SJCRH30 (cell line): ENCODE measurements at regions not wholly inside any gene's neighbourhood (a gene's known extent, or its start where the extent isn't known, plus 50 kb on each side); places are given as distances from the start of the nearest gene placed in this dataset.

Experiments
- DNase-seq, 2 experiments: peaks; one replicate each; pipeline ENCODE4 v3.0.0-alpha.2; 2015 to 2020
- H3K27ac ChIP-seq: fragments of 250-450 bp; sonication (Bioruptor Pico); 2 replicates; pipeline ENCODE4 v1.5.1; 2020; ENCODE audit warnings: mild to moderate bottlenecking, moderate library complexity
- H3K27me3 ChIP-seq: fragments of 250-450 bp; sonication (Bioruptor Pico); 2 replicates; pipeline ENCODE4 v1.5.1; 2020; ENCODE audit warnings: mild to moderate bottlenecking, moderate library complexity
- H3K36me3 ChIP-seq: fragments of 250-450 bp; sonication (Bioruptor Pico); 2 replicates; pipeline ENCODE4 v1.5.1; 2020; ENCODE audit warnings: mild to moderate bottlenecking, moderate library complexity
- H3K4me1 ChIP-seq: fragments of 250-450 bp; sonication (Bioruptor Pico); 2 replicates; pipeline ENCODE4 v1.5.1; 2020; ENCODE audit warnings: mild to moderate bottlenecking, moderate library complexity
- H3K4me3 ChIP-seq: fragments of 250-450 bp; sonication (Bioruptor Pico); 2 replicates; pipeline ENCODE4 v1.5.1; 2020; ENCODE audit warnings: mild to moderate bottlenecking, moderate library complexity
- H3K9me3 ChIP-seq: fragments of 250-450 bp; sonication (Bioruptor Pico); replicated peaks from 2 replicates; pipeline ENCODE4 v1.5.1; 2020; ENCODE audit warnings: mild to moderate bottlenecking, moderate library complexity

DNA sequence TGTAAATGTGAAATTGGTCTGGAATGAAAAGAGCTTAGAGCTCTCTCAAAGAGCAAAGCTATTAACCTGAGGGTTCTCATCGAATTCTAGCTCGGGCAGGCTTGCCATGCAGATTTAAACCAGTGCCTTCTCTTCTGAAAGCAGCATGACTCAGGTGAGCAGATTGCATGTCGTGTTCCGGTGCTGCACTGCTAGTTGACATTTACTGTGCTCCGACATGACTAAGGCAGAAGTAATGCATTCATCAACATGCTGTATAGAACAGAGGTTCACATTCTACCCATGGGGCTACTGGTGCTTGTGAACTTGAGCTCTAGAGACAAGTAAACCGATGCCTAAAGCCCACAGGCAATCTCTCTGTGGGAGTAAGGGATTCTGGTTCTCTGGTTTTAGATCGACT lies 947.7 kb downstream of the EFNB2 start:
- no peaks in the 10 kb centered on the region for H3K36me3 ChIP-seq
- peak in 1 of 2 experiments; percentile 2 for DNase-seq
- no peak overlapping the region for H3K4me3 ChIP-seq
- no peaks in the 10 kb centered on the region for H3K9me3 ChIP-seq
- no peak overlapping the region for H3K27ac ChIP-seq
- H3K4me1 ChIP-seq: no peaks in the 10 kb centered on the region
- H3K27me3 ChIP-seq: no peaks in the 10 kb centered on the region

GRCh38 chr13:105579821-105580710 lies 955.4 kb downstream of the EFNB2 start:
- Histone ChIP-seq H3K27me3 (no peaks in the 10 kb centered on the region), H3K4me1 (peaks cover 4% of the 10 kb centered on the region; the same call in 1 of the 2 replicates), H3K4me3 (no peak overlapping the region), H3K36me3 (no peaks in the 10 kb centered on the region), H3K27ac (no peak overlapping the region), H3K9me3 (no peaks in the 10 kb centered on the region)
- no peak for DNase-seq

DNA sequence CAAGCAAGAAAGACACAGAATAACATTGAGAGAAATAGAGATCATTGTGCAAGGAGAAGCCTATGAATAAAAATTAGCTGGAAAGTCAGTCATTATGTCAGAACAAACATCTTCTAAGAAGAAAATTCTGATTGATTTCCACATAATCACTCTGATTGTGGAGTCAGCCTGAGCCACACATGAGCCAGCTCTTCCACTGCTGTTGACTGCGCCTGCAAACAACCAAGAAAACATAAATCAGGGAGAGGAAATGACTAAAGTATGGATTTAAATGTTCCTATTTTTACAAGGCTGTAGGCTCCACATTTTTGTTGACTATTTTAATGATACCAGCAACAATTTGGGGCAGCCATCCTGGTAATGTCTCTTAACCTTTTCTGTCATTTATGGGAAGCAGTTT lies 962.3 kb downstream of the EFNB2 start:
- H3K36me3 ChIP-seq: no peaks in the 10 kb centered on the region
- no peak overlapping the region for H3K27ac ChIP-seq
- no peaks in the 10 kb centered on the region for H3K4me1 ChIP-seq
- H3K27me3 ChIP-seq: no peaks in the 10 kb centered on the region
- no peak for DNase-seq
- H3K9me3 ChIP-seq: no peaks in the 10 kb centered on the region
- no peak overlapping the region for H3K4me3 ChIP-seq

DNA sequence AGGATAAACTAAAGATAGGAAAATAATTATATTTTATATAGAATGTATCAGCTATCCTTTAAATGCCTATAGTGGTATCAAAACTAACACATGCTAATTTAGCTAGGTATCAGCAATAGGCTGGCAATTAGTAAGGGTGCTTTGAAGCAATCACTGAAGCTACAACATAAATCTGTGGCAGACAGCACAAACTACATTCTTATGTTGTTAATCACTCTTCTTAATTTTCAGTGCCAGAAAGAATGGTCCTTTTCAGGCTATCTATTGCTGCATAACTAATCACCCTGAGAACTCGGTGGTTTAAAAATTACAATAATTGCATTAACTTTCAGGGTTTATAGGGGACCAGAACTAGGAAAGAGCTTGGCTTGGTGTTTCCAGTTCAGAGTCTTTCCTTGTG lies 963.1 kb downstream of the EFNB2 start:
- H3K27me3 ChIP-seq: no peaks in the 10 kb centered on the region
- H3K36me3 ChIP-seq: no peaks in the 10 kb centered on the region
- no peaks in the 10 kb centered on the region for H3K4me1 ChIP-seq
- no peak overlapping the region for H3K27ac ChIP-seq
- H3K4me3 ChIP-seq: no peak overlapping the region
- H3K9me3 ChIP-seq: no peaks in the 10 kb centered on the region
- DNase-seq: no peak

- Histone ChIP-seq H3K27ac (no peak overlapping the region), H3K27me3 (no peaks in the 10 kb centered on the region), H3K4me3 (no peak overlapping the region), H3K9me3 (no peaks in the 10 kb centered on the region), H3K4me1 (no peaks in the 10 kb centered on the region), H3K36me3 (no peaks in the 10 kb centered on the region)
- DNase-seq: no peak
Observed at GRCh38 chr13:105569816-105570215, 965.6 kb downstream of the EFNB2 start.

DNA sequence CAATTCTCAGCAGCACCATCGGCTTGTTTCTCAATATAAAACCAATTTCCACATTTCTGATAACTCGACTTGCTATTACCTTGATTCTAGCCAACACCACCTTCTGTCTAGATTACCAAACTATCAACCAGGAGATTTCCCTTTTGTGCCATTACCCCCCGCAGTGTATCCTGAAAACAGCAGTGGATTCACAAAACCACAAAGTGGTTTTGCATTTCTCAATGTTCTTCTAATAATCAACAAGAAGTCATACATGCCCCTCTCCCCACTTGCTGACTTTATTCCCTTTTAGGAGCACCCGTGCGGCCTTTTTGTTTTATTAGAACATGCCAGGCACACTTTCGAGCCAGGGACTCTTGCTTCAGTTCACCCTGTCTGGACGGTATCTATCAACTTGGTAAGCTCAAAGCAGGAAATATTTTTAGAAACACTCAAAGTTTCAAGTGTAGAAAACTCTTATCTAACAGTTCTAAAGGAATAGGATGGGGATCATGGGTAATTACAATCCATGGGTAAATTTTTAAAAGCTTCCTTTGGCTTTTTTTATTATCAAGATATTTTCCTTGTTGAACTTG lies 967.4 kb downstream of the EFNB2 start:
- Histone ChIP-seq H3K4me1 (no peaks in the 10 kb centered on the region), H3K36me3 (no peaks in the 10 kb centered on the region), H3K27me3 (no peaks in the 10 kb centered on the region), H3K27ac (no peak overlapping the region), H3K9me3 (no peaks in the 10 kb centered on the region), H3K4me3 (no peak overlapping the region)
- no peak for DNase-seq

GRCh38 chr13:105565136-105565727 lies 970.2 kb downstream of the EFNB2 start:
- H3K36me3 ChIP-seq: no peaks in the 10 kb centered on the region
- no peaks in the 10 kb centered on the region for H3K9me3 ChIP-seq
- no peak for DNase-seq

DNA sequence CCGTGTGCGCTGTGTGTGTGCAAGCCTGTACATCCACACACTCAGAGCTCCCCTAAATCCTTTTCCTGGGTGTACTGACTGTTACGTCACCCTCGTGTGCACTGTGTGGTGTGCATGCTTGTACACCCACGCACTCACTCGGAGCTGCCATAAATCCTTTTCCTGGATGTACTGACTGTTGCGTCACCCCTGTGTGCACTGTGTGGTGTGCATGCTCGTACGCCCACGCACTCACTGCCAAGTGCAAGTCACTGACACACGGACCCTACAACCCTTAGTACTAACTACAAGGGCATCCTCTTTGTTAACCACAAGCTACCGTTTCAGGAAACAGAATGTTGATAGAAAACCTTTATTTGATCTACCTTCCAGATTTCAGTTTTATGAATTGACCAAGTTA lies 983.4 kb downstream of the EFNB2 start:
- no peaks in the 10 kb centered on the region for H3K27me3 ChIP-seq
- no peaks in the 10 kb centered on the region for H3K36me3 ChIP-seq
- H3K9me3 ChIP-seq: no peaks in the 10 kb centered on the region
- H3K27ac ChIP-seq: no peak overlapping the region
- no peak overlapping the region for H3K4me3 ChIP-seq
- no peak for DNase-seq
- no peaks in the 10 kb centered on the region for H3K4me1 ChIP-seq

More at GRCh38 chr13:105565136-105565727, 970.2 kb downstream of the EFNB2 start:
- Histone ChIP-seq H3K27me3 (no peaks in the 10 kb centered on the region), H3K4me3 (no peak overlapping the region), H3K27ac (no peak overlapping the region), H3K4me1 (no peaks in the 10 kb centered on the region)

- Histone ChIP-seq H3K27me3 (no peaks in the 10 kb centered on the region), H3K4me3 (no peak overlapping the region), H3K9me3 (no peaks in the 10 kb centered on the region), H3K4me1 (no peaks in the 10 kb centered on the region), H3K36me3 (no peaks in the 10 kb centered on the region), H3K27ac (no peak overlapping the region)
- no peak for DNase-seq
Observed at GRCh38 chr13:105547851-105548250, 987.6 kb downstream of the EFNB2 start.

- Histone ChIP-seq H3K27me3 (no peaks in the 10 kb centered on the region), H3K36me3 (no peaks in the 10 kb centered on the region), H3K4me1 (no peaks in the 10 kb centered on the region), H3K9me3 (no peaks in the 10 kb centered on the region), H3K27ac (no peak overlapping the region), H3K4me3 (no peak overlapping the region)
- no peak for DNase-seq
Observed at GRCh38 chr13:105545811-105546210, 989.7 kb downstream of the EFNB2 start.

GRCh38 chr13:105543742-105544141 lies 991.7 kb downstream of the EFNB2 start:
- no peak overlapping the region for H3K27ac ChIP-seq
- H3K9me3 ChIP-seq: no peaks in the 10 kb centered on the region
- DNase-seq: no peak
- H3K36me3 ChIP-seq: no peaks in the 10 kb centered on the region
- H3K27me3 ChIP-seq: no peaks in the 10 kb centered on the region
- no peak overlapping the region for H3K4me3 ChIP-seq
- H3K4me1 ChIP-seq: no peaks in the 10 kb centered on the region

GRCh38 chr13:105541565-105541964 lies 993.9 kb downstream of the EFNB2 start:
- H3K27me3 ChIP-seq: no peaks in the 10 kb centered on the region

GRCh38 chr13:105538346-105538745 lies 997.1 kb downstream of the EFNB2 start:
- Histone ChIP-seq H3K27ac (no peak overlapping the region), H3K9me3 (no peaks in the 10 kb centered on the region), H3K36me3 (no peaks in the 10 kb centered on the region), H3K4me1 (no peaks in the 10 kb centered on the region), H3K4me3 (no peak overlapping the region), H3K27me3 (no peaks in the 10 kb centered on the region)
- no peak for DNase-seq

More at GRCh38 chr13:105541565-105541964, 993.9 kb downstream of the EFNB2 start:
- no peaks in the 10 kb centered on the region for H3K9me3 ChIP-seq
- no peak overlapping the region for H3K4me3 ChIP-seq
- DNase-seq: no peak
- H3K27ac ChIP-seq: no peak overlapping the region
- H3K36me3 ChIP-seq: no peaks in the 10 kb centered on the region
- H3K4me1 ChIP-seq: no peaks in the 10 kb centered on the region

- Histone ChIP-seq H3K9me3 (no peaks in the 10 kb centered on the region), H3K27ac (no peak overlapping the region), H3K4me1 (no peaks in the 10 kb centered on the region), H3K4me3 (no peak overlapping the region), H3K36me3 (no peaks in the 10 kb centered on the region), H3K27me3 (no peaks in the 10 kb centered on the region)
- no peak for DNase-seq
Observed at GRCh38 chr13:105537113-105537512, 998.3 kb downstream of the EFNB2 start.

- no peaks in the 10 kb centered on the region for H3K4me1 ChIP-seq
Observed at GRCh38 chr13:105530468-105530867, 1005.0 kb downstream of the EFNB2 start.

More at GRCh38 chr13:105530468-105530867, 1005.0 kb downstream of the EFNB2 start:
- Histone ChIP-seq H3K36me3 (no peaks in the 10 kb centered on the region), H3K27me3 (no peaks in the 10 kb centered on the region), H3K4me3 (no peak overlapping the region), H3K27ac (no peak overlapping the region), H3K9me3 (no peaks in the 10 kb centered on the region)
- DNase-seq: no peak
